HK-2 (cell line): ENCODE measurements at regions not wholly inside any gene's neighbourhood (a gene's known extent, or its start where the extent isn't known, plus 50 kb on each side); places are given as distances from the start of the nearest gene placed in this dataset.

Experiments used
- DNase-seq: peaks from one replicate; pipeline ENCODE4 v3.0.0-alpha.2; 2018; ENCODE audit not compliant: unreplicated experiment

DNA sequence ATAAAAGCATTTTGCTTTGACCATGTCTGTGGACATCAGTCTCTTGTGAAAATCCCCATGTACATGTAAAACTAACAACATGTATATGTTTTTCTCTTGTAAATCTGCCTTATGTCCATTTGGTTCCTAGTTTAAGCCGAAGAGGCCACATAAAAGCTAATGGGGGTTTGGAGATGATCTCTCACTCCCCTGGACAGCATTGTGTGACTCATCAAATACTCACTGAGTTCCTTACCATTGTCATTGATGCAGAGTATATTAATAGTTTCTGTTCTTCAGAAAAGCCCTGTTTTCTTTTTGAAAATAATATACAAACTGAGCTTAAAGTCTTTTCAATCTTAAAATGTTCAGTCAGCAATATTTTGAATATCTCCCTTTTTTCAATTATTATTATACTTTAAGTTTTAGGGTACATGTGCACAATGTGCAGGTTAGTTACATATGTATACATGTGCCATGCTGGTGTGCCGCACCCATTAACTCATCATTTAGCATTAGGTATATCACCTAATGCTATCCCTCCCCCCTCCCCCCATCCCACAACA lies 536.7 kb upstream of the HTR2A start:
- DNase-seq = no peak

DNA sequence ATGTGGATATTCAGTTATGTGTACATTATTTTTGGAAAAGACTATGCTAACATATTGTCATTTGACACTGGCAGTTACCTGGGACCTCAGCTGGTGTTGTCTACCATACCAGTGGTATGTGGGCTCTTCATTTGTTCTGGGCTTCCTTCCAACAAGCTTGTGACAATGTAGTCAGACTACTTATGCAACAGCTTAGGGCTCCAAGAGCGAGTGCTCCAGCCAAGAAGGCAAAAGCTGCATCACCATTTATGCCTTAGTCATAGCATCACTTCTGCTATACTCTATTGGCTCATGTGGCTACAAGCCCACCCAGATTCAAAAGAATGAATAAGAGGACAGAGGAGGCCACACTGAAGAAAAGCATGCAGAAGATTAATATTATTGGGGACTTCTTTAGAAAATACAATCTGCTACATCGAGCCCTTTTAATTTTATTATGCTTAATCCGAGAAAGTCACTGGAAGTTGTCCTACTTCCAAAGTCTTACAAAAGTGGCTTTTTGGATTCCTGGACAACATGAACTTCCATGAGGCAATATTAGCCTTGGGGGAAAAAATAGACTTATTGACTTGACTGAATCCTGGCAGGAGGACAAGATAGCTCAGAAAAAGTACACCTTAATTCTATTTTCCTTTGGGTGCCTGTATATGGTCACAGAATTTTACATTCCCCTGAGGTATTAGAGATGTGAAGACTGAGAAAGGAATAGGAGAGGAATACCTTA lies 529.4 kb upstream of the HTR2A start:
- no peak for DNase-seq

DNA sequence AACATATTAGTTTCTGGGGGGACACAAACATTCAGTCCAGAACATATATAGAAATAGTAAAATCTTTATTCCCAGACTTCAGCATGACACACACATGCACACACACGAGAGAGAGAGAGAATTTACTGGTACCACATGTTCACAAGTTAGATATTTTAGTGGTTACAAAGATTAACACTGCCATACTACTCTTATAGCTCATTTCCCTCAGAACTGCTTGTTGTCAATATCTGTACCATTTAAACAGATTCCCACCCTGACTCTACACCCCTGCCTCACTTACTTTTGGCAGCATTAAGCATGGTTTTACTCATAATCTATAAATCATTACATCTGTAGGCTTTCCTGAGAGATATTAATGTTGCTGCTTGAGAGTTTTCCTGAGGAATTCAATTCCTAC lies 524.7 kb upstream of the HTR2A start:
- no peak for DNase-seq

DNA sequence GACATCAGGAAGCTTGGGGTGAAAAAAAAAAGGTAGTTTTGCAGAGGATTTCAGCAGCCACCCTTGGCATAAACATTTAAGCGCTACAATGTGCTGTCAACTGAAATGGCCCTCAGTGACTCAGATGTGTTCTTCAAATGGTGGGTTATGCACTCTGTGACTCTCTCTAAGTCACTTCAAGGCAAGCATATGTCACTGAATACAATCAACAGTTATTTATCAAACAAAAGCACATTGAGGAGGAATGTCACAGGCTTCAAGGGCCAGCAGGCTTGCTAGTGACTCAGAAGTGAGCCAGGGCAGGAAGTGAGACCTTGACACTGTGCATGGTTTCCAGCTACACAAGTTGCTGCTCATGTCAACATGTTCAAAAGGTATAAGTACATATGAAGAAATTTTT lies 523.7 kb upstream of the HTR2A start:
- DNase-seq = no peak

DNA sequence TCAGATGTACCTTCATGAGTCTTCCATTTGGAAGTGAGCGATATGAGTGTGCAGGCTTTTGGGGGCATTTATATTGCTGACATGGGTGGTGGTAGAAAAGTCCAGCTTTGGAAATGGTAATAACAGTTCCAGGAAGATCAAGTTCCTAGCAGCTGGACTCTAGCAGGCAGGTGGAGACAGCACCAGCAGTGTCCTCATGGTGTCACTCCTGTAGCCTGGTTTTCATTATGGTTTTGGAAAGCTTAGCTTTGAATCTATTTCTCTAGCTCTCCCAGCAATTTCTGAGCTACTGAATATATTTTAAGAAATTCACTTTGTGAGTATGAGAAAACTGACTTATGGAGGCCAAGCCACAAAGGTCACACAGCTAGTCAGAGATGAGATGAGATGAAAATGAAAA lies 523.2 kb upstream of the HTR2A start:
- no peak for DNase-seq

DNA sequence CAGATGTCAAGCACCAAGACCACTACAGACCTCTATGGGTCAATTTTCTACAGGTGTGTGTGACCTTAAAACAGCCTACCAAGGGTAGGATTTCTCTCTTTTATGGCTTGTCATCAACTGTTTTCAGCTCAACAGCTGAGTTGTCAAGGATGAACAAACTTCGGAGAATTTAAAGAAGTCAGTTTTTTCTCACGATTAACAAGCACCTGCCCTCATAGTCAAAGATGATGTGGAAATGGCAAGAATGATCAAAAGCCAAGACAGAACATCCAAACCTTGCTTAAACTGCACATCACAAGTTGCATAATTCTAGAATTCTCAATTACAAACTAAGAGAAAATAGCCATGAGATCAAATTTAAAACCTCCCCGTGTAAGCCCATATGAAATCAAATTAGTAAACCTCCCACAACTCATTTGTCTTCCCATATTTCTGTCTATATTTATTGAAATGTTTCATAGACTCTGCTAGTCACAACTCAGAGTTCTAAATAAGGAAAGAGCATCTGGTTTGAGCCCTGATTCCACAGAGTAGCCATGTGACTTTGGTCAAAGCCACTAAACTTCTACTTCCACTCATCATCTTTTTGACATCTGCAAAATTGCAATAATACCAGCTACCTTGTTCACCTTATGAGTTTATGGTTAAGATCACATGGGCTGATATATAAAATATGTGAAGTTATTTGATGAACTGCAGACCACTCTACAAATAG lies 521.5 kb upstream of the HTR2A start:
- DNase-seq = no peak

DNA sequence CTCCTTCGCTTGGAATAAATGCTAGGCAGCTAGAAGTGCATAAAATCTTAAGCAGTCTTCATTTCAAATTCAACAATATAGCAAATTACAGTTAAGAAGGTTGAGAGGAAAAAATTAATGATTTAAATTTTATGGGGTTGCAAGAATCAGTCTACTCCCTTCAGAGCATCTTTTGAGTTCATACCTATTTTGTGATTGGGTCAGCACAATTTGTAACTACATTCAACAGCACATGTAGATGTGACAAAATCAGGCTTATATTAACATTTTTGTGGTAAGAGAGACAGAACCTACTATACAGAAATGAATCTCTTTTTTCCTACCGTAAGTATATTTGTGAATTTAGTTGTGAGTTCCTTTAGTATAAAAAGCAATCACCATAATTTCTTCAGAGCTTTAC lies 520.6 kb upstream of the HTR2A start:
- DNase-seq = no peak

DNA sequence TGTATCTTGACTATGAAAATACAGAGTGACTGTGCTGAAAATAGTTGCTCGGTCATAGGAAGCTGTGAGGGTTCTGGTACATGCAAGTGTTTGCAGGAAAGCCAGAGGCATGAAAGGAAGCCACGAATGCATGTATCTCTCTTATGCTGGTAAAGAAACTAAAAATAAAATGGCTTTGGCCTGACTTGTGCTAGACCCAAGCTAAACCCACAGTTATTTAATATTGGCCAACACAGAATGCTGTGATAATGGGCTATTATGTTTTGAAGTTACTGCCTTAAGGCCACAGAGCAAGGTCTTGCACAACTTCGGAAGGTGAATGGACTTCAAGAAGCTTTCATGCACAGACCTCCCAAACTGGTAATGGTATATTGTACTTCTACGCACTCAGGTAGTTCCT lies 518.2 kb upstream of the HTR2A start:
- DNase-seq = no peak

DNA sequence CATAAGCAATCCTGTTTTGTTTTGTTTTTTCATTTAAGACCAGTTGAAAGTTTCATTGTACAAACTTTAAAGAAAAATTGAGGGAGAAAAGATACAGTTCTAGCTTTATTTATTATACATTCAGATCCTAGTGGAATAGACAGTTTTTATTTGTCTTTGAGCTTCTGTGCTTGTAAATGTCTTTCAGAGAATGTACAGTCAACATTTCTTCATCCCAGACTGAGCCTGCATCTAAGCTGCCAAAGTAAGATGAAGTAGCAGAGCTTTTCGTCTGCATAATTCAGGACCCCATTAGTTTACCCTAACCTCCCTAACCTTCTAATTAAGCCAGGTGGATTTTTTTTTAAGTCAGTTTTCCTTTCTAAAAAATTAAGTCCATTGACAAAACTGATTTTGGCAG lies 516.7 kb upstream of the HTR2A start:
- DNase-seq = no peak

DNA sequence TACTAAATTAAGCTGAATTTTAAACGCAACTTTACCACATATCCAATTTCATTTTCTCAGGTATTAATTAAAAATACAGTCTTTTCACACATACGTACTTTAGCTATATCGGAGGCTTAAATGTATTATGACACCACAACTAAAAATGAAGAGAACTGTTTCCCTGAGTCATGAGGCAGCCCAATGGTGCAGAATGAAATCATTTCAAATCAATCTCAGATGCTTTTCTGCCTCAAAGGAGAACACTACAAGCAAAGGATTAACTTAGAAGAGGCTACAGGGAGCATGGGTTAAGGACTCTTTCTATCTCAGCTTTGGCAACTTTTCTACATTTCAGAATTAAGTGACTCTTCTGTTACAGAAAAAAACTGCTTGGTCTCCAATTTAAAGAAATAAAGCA lies 516.3 kb upstream of the HTR2A start:
- DNase-seq = no peak

DNA sequence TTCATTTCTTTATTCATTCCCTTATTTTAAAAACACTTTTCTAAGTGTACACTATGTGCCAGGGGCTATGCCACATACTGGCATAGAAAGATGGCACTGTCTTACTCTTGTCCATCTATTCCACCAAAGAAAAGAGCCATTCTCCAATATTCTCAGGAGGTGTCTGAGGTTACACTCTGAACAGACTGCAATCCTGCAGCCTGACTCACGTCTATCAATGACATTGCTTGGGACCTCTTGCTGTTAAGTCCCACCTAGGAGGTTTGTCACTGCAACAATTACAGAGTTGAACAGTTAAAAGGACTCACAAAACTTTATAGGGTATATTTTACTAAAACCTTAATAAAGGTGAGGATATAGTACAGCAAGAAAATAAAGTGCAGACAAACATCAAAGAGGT lies 512.9 kb upstream of the HTR2A start:
- no peak for DNase-seq

DNA sequence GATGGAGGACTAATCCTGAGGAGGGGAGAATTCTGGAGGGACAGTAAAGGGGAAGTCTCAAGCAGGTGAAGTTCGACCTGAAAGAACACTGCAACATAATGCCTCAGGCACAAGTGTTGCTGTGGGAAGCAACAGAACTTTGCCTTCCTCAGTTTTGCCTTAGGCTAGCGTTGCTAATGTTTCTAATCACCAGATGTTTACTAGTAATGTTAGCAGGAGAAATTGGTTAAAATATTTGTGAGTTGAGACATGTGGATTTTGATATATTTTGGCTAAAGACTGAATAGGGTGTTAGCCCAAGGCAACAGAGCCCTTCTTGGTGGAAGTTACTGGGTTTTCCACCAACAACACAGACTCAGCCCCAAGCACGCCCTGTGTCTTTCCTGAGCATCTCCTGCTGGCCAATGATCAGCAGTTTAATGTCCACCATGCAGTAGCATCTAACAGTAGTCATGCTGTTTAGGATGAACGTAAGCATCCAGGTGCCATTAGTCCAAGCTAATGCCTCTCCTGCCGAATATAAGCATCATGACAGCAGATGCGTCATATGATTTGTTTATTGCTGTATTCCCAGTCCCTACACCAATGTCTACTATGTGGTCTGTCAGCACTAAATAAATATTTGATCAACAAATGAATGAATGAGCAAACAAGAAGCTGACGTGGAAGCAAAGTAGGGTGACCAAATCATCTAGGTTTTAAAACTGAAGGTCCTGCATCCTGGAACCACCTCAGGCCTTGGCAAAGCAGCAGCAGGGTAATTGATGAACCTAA lies 511.9 kb upstream of the HTR2A start:
- DNase-seq = no peak

DNA sequence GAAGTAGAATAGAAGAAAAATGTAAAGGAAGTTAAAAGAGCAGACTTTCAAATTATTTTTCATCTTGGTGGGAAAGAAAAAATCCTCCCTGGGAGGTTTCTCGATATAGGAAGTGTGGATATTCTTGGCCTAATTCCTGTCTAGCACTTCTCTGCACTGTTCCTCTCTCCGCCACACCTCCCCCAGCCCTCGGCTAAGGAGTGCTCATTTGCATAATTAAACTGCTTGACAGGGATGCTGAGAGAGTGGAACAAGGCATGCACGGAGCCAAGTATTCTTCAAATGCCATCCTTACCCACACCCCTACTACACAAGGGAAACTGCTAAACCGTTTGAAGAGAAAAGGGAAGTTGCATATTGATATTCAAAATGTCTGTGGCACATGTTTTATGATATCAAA lies 511.0 kb upstream of the HTR2A start:
- no peak for DNase-seq

DNA sequence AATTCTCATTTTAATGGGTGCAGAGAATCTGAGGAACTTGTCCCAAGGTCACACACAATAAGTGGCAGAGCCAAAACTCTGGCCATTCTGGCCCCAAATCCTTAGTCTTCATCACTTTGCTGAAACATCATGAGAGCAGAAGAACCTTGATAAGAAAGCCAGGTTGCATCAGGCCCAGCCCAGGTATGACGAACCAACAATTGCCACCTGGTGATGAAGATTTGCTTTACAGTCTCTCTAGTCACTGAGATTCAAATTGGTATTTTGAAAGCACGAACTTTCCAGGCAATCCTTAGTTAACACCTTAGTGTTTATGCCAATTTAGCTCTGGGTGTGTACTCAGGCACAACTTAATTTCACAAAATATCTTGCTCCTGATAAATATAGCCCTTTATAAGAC lies 502.7 kb upstream of the HTR2A start:
- DNase-seq = no peak

DNA sequence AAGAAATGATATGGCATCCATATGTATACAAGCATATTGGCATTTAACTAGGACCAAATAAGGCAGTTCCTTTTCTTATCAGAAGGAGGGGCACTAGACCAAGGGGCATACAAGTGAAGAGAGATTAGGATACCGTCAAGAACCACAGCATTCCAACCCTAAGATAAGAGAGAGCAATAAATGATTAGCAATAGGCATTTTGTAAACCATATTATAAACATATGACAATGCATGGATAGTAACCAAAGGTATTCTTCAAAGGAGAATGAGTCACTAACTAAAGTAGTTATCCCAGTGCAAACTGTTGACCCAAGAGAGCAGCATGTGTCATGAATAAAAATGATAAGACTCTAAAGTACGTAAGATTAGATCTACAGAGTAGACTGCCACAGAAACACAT lies 500.9 kb upstream of the HTR2A start:
- no peak for DNase-seq

DNA sequence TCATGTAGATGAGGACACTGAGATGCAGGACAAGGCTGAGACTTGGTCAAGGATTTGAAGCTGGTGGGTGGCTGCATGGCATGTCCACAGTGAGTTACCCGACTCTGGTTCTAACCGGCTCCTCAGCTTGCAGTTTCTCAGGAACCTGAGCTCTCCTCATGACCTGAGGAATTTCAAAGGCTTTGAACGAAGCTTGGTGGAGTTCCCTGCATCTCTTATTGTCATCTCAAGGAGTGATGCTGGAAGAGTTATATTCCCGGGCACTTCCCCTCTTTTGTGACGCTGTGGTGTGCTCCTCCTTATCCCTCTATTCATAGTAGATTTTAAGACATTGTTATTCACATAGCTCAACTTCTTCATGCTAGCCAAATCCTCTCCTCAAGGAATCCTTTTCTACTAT lies 500.1 kb upstream of the HTR2A start:
- no peak for DNase-seq

DNA sequence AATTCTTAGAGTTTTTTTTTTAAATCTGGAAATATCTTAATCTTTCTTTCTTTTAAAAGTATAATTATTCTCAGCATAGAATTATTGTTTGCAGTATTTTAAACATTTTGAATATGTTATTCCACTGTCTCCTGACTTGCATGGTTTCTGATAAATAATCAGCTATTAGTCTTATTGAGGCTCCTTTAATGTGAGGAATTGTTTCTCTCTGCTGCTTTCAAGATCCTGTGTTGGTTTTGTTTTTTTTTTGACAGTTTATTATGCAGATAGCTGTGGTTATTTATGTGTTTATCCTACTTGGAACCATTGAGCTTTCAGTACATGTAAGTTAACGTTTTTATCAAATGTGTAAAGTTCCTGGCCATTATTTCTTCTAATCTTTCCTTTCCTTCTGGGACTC lies 477.9 kb upstream of the HTR2A start:
- DNase-seq = no peak

DNA sequence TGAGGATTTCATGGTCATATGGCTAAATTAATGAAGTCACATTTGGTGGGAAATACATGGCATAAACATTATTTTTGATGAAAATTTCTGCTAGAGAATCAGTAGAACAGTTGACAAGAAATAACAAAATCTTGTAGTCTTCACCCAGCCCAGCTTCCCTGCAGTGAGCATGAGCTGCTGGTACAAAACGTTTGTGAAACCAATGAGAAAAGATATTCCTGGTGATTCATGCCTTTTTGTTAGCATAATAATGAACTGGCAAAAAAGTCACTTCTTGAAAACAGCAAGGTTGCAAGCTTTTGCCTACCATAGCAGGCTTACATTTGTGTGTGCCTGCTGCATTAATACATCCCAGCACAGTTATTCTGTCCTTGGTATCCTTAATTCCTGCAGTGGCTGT lies 475.9 kb upstream of the HTR2A start:
- DNase-seq = no peak

DNA sequence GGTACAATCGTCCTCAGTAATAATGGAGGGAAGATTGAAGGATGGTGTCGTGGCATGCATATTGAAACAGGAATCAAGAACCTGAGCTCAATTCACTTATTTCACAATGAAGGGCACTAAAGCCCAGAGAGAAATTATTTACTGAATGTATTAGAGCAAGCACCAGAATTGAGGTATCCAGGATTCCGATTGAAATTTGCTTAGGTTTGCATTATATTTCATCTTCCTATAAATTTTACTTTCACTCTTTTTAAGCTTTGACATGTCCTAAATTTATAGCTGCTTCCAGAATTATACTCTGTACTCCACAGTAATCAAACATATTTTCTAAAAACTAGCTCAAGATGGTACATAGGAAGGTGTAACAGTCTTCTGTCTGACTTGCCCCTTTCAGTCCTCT lies 454.9 kb upstream of the HTR2A start:
- no peak for DNase-seq

DNA sequence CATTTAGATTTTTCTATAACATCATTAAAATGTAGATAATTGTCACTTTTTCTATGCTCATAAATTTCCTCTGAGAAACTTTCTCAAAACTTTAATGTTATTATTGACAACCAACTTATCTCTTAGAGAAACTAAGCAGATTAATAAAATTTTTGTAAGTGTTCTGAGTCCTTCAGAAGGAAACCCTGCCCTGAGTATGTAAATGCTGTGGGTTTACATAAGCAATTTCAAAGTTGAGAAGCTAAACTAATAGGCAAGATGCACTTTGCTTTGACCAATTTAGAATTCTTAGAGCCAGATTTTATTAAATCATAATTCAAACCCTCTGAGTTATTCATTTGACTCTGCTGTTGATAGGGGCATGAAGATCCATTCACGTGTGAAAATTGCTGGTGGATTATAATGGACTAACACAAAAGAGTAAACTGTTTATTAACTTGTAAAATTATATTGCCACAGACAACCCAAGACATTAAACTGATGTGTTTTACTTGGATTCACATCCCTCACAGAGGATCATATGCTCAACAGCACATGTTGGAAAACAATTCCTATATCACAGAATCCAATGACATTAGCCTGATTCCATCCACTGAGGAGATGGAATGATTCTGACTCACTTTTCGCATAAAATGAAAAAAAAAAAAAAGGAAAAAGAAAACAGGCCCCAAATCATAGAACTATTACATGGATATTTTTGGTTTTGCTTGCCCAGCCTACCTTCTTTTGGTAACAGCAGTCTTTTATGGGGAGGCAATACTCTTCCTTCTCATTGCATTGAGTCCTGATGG lies 453.7 kb upstream of the HTR2A start:
- DNase-seq = no peak

DNA sequence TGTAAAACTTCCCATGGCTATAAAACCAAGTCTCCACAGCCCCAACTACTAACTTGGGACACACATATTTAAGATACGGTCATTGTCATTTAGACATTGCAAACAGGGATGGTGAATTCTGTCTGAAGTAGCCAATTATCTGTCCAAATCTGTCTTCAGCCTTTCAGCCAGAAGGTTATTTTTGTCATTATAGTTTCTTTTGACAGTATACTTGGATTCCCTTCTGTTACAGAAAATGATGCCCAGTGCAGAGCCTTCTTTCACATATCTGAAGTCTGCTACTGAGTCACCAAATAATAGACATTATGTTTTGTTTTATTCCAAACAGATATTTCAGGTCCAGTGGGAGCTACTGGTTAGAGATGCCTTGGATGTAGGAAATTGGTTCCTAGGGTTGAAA lies 452.4 kb upstream of the HTR2A start:
- no peak for DNase-seq
